ENCODE measurements at regions not wholly inside any gene's neighbourhood (a gene's known extent, or its start where the extent isn't known, plus 50 kb on each side); places are given as distances from the start of the nearest gene placed in this dataset.

DNA sequence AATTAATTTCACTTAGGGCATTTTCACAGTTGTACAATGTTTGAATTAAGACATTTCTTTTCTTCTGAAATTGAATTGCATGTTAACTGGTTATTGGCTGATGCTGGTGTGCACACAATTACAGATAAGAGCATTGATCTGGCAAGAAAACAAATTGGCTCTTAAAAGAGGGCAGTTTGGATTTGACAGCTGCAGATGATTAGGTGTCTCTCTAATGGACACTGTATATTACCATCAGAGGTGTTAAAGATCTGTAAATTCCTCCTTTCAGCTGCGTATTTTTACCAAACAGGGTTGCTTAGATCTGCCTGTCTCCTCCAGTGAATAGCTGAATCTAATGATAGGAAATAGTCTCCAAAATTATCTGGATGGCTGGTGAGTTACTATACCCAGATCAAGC lies 198.5 kb downstream of the BLID start:
- TF ChIP-seq POLR2A (IDR thresholded peaks at IDR 0.05) = no peak
- TF ChIP-seq, protein P1, sequence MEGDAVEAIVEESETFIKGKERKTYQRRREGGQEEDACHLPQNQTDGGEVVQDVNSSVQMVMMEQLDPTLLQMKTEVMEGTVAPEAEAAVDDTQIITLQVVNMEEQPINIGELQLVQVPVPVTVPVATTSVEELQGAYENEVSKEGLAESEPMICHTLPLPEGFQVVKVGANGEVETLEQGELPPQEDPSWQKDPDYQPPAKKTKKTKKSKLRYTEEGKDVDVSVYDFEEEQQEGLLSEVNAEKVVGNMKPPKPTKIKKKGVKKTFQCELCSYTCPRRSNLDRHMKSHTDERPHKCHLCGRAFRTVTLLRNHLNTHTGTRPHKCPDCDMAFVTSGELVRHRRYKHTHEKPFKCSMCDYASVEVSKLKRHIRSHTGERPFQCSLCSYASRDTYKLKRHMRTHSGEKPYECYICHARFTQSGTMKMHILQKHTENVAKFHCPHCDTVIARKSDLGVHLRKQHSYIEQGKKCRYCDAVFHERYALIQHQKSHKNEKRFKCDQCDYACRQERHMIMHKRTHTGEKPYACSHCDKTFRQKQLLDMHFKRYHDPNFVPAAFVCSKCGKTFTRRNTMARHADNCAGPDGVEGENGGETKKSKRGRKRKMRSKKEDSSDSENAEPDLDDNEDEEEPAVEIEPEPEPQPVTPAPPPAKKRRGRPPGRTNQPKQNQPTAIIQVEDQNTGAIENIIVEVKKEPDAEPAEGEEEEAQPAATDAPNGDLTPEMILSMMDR (IDR thresholded peaks at IDR 0.05) = no peak
- no peak for TF ChIP-seq POLR2AphosphoS5 (IDR thresholded peaks at IDR 0.05)
- intact Hi-C loops (cut with DNase I; ENCODE audit: low total_unique reads) = no loop called here

DNA sequence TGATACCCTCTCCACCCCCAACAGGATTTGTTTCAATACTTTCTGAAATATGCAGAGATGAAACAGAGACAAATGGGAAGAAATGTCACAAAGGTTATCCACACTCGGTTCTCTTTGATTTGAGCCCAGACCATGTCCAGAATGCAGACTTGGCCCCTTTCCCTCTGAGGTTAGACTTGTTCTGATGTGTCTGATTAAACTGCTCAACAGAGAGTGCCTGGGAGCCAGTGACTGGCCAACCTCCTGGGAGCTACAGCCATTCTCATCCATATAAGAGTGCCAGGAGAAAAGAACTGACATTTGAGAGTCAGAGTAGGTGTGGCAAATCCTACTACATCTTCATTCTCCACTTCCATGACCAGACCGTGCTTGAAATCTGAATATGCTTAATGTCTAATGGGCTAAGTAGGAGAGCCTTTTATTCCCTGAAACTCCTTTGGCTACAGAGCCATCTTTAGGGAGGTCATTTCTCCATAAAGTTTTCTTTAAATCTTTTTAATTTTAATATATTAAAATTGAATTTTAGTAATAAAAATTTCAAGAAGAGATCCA lies 201.4 kb downstream of the BLID start:
- no peaks in the 10 kb centered on the region for H3K36me3 ChIP-seq
- no peak for TF ChIP-seq POLR2AphosphoS5 (IDR thresholded peaks at IDR 0.05)
- no peak for TF ChIP-seq POLR2A (IDR thresholded peaks at IDR 0.05)
- TF ChIP-seq, protein P1 (IDR thresholded peaks at IDR 0.05) = no peak
- no peak overlapping the region for H3K27ac ChIP-seq
- H3K4me1 ChIP-seq = no peaks in the 10 kb centered on the region
- no peak for DNase-seq (ENCODE audit: low spot score in 2 of 2)
- H3K27me3 ChIP-seq = no peaks in the 10 kb centered on the region
- no peaks in the 10 kb centered on the region for H3K9me3 ChIP-seq
- H3K4me3 ChIP-seq = no peak overlapping the region
- intact Hi-C loops (cut with DNase I; ENCODE audit: low total_unique reads) = no loop called here

More for the DNA sequence above, 198.5 kb downstream of the BLID start:
- H3K4me1 ChIP-seq = no peaks in the 10 kb centered on the region
- H3K9me3 ChIP-seq = no peaks in the 10 kb centered on the region
- no peak overlapping the region for H3K27ac ChIP-seq
- no peak overlapping the region for H3K4me3 ChIP-seq
- no peak for DNase-seq (ENCODE audit: low spot score in 2 of 2)
- H3K27me3 ChIP-seq = no peaks in the 10 kb centered on the region
- H3K36me3 ChIP-seq = no peaks in the 10 kb centered on the region

DNA sequence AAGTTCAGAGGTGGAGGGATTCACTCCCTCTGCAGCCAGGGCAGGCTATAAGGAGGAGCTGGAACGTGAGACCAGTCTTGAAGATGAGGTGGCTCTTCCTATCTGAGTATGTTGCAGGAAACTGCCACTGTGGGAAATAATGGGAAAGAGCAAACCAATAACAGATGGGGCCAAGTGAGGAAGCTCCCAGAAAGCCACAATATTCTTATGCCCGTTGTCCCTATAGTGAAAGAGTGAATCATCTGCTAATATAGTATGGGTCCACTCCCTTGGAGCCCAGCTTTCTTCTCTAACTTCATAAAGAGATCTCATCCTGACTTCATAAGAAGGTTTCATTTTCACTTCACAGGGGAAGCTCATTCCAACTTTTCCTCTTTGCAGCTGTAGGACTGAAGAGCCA lies 206.4 kb downstream of the BLID start:
- no peaks in the 10 kb centered on the region for H3K9me3 ChIP-seq
- no peaks in the 10 kb centered on the region for H3K36me3 ChIP-seq
- H3K4me1 ChIP-seq = no peaks in the 10 kb centered on the region
- no peak for DNase-seq (ENCODE audit: low spot score in 2 of 2)
- no peaks in the 10 kb centered on the region for H3K27me3 ChIP-seq
- intact Hi-C loops (cut with DNase I; ENCODE audit: low total_unique reads) = no loop called here
- no peak overlapping the region for H3K27ac ChIP-seq
- TF ChIP-seq, protein P1 (IDR thresholded peaks at IDR 0.05) = no peak
- no peak for TF ChIP-seq POLR2A (IDR thresholded peaks at IDR 0.05)
- TF ChIP-seq POLR2AphosphoS5 (IDR thresholded peaks at IDR 0.05) = no peak
- H3K4me3 ChIP-seq = no peak overlapping the region

DNA sequence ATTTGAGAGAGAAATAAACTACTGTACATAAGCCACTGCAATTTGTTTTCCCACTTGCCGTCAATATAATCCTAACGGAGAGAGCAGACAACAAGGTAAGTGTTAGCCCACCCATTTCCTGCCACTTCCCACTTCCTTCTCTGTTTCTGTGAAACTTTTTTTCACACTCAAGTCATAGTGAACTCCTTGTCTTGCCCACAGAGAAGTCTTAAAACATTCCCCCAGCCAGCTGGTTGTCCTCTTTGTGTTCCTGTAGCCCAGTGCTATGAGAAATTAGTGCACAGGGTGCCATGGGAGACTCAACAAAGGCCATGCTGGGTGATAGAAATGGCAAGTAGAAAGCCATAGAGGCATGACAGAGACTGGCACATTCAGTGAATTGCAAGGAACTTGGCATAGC lies 208.6 kb downstream of the BLID start:
- TF ChIP-seq, protein P1 (IDR thresholded peaks at IDR 0.05) = no peak
- TF ChIP-seq POLR2AphosphoS5 (IDR thresholded peaks at IDR 0.05) (no peak), POLR2A (IDR thresholded peaks at IDR 0.05) (no peak)
- Histone ChIP-seq H3K9me3 (no peaks in the 10 kb centered on the region), H3K27me3 (no peaks in the 10 kb centered on the region), H3K4me3 (no peak overlapping the region), H3K36me3 (no peaks in the 10 kb centered on the region), H3K27ac (no peak overlapping the region), H3K4me1 (no peaks in the 10 kb centered on the region)
- intact Hi-C loops (cut with DNase I; ENCODE audit: low total_unique reads) = no loop called here
- DNase-seq (ENCODE audit: low spot score in 2 of 2) = no peak

DNA sequence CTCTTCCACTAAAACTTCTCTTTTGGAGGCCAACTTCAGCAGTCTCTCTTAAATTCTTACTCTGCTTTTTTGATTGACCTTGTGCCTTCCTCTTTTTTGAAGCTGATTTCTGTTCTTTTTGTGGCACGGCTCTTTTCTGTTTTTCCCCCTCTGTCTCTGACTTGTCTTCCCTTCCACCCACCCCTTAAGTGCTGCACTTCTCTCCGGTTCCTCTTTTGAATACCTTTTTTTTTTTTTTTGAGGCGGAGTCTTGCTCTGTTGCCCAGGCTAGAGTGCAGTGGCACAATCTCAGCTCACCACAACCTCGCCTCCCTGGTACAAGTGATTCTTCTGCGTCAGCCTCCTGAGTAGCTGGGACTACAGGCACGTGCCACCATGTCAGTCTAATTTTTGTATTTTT lies 211.9 kb downstream of the BLID start:
- no peak for DNase-seq (ENCODE audit: low spot score in 2 of 2)
- intact Hi-C loops (cut with DNase I; ENCODE audit: low total_unique reads) = no loop called here
- Histone ChIP-seq H3K27ac (no peak overlapping the region), H3K4me1 (no peaks in the 10 kb centered on the region), H3K4me3 (no peak overlapping the region), H3K27me3 (no peaks in the 10 kb centered on the region), H3K9me3 (no peaks in the 10 kb centered on the region), H3K36me3 (no peaks in the 10 kb centered on the region)
- TF ChIP-seq POLR2A (IDR thresholded peaks at IDR 0.05) = no peak
- TF ChIP-seq POLR2AphosphoS5 (IDR thresholded peaks at IDR 0.05) = no peak
- TF ChIP-seq, protein P1 (IDR thresholded peaks at IDR 0.05) = no peak

All from breast epithelium (tissue), 4 donors.